H9 (cell line): ENCODE measurements at regions not wholly inside any gene's neighbourhood (a gene's known extent, or its start where the extent isn't known, plus 50 kb on each side); places are given as distances from the start of the nearest gene placed in this dataset.

ENCODE experiments used
- DNase-seq: peaks from one replicate; pipeline ENCODE4 v3.0.0-alpha.2; 2017
- H2AFZ ChIP-seq: one replicate; pipeline ENCODE4 v1.6.1; 2013; ENCODE audit warnings: mild to moderate bottlenecking, low read length, control low read depth, moderate library complexity
- H2AK5ac ChIP-seq: 2 replicates; pipeline ENCODE4 v1.6.1; 2013; ENCODE audit warnings: low read length, control low read depth, mixed read lengths; ENCODE audit not compliant: insufficient read length
- H2BK120ac ChIP-seq: one replicate; pipeline ENCODE4 v1.6.1; 2013; ENCODE audit warnings: low read depth, mild to moderate bottlenecking, low read length, control low read depth, inconsistent platforms; ENCODE audit not compliant: poor library complexity, severe bottlenecking
- H2BK12ac ChIP-seq: 2 replicates; pipeline ENCODE4 v1.6.1; 2013; ENCODE audit warnings: low read length, control low read depth, mixed read lengths, low read depth; ENCODE audit not compliant: insufficient read length
- H2BK15ac ChIP-seq: 2 replicates; pipeline ENCODE4 v1.6.1; 2013; ENCODE audit warnings: low read depth, low read length, control low read depth
- H2BK20ac ChIP-seq: one replicate; pipeline ENCODE4 v1.6.1; 2013; ENCODE audit warnings: low read depth, mild to moderate bottlenecking, low read length, control low read depth, inconsistent platforms; ENCODE audit not compliant: poor library complexity, severe bottlenecking
- H2BK5ac ChIP-seq: 2 replicates; pipeline ENCODE4 v1.6.1; 2013; ENCODE audit warnings: low read length, control low read depth, mixed read lengths; ENCODE audit not compliant: insufficient read length
- H3K14ac ChIP-seq: 2 replicates; pipeline ENCODE4 v1.6.1; 2013; ENCODE audit warnings: low read length, control low read depth; ENCODE audit not compliant: insufficient read depth
- H3K18ac ChIP-seq: 2 replicates; pipeline ENCODE4 v1.6.1; 2013; ENCODE audit warnings: low read depth, mild to moderate bottlenecking, mixed read lengths, low read length, control low read depth; ENCODE audit not compliant: insufficient read length
- H3K23ac ChIP-seq: 2 replicates; pipeline ENCODE4 v1.6.1; 2013; ENCODE audit warnings: low read length, control low read depth, mixed read lengths, low read depth; ENCODE audit not compliant: insufficient read length
- H3K23me2 ChIP-seq: 2 replicates; pipeline ENCODE4 v1.6.1; 2013; ENCODE audit warnings: low read depth, mild to moderate bottlenecking, mixed read lengths, low read length, control low read depth; ENCODE audit not compliant: insufficient read length, poor library complexity, severe bottlenecking
- H3K27ac ChIP-seq: 2 replicates; pipeline ENCODE4 v1.5.1; 2013; ENCODE audit warnings: low read length, control low read depth, mixed read lengths, low read depth; ENCODE audit not compliant: insufficient read length
- H3K27me3 ChIP-seq: 2 replicates; pipeline ENCODE4 v1.6.1; 2013; ENCODE audit warnings: low read length, control low read depth, inconsistent platforms; ENCODE audit not compliant: insufficient read depth
- H3K4ac ChIP-seq: 2 replicates; pipeline ENCODE4 v1.6.1; 2013; ENCODE audit warnings: low read depth, mild to moderate bottlenecking, control low read depth, inconsistent platforms, low read length, moderate library complexity
- H3K4me1 ChIP-seq: 2 replicates; pipeline ENCODE4 v1.6.1; 2013; ENCODE audit warnings: low read length, control low read depth, inconsistent platforms; ENCODE audit not compliant: insufficient read depth
- H3K4me2 ChIP-seq: 2 replicates; pipeline ENCODE4 v1.6.1; 2013; ENCODE audit warnings: low read length, control low read depth, mixed read lengths; ENCODE audit not compliant: insufficient read length, insufficient read depth
- H3K56ac ChIP-seq: 2 replicates; pipeline ENCODE4 v1.6.1; 2013; ENCODE audit warnings: low read depth, mild to moderate bottlenecking, mixed read lengths, low read length, control low read depth; ENCODE audit not compliant: insufficient read length
- H3K79me1 ChIP-seq: 2 replicates; pipeline ENCODE4 v1.6.1; 2013; ENCODE audit warnings: low read depth, mild to moderate bottlenecking, moderate library complexity, low read length, control low read depth, inconsistent platforms; ENCODE audit not compliant: insufficient read depth, poor library complexity, severe bottlenecking
- H3K79me2 ChIP-seq: 2 replicates; pipeline ENCODE4 v1.6.1; 2013; ENCODE audit warnings: low read length, control low read depth, inconsistent platforms; ENCODE audit not compliant: insufficient read depth
- H3K9ac ChIP-seq: 2 replicates; pipeline ENCODE4 v1.6.1; 2013; ENCODE audit warnings: low read length, control low read depth, mixed read lengths; ENCODE audit not compliant: insufficient read length; ENCODE audit errors: extremely low read depth
- H3K9me3 ChIP-seq: one replicate; pipeline ENCODE4 v1.6.1; 2013; ENCODE audit warnings: low read depth, low read length, inconsistent platforms; ENCODE audit not compliant: control insufficient read depth
- H3T11ph ChIP-seq: one replicate; pipeline ENCODE4 v1.6.1; 2013; ENCODE audit warnings: mild to moderate bottlenecking, low read length, control low read depth, inconsistent platforms
- H4K20me1 ChIP-seq: one replicate; pipeline ENCODE4 v1.6.1; 2013; ENCODE audit not compliant: control insufficient read depth, insufficient read length, insufficient read depth
- H4K5ac ChIP-seq: 2 replicates; pipeline ENCODE4 v1.6.1; 2013; ENCODE audit warnings: low read depth, mild to moderate bottlenecking, mixed read lengths, low read length, control low read depth; ENCODE audit not compliant: insufficient read length
- H4K8ac ChIP-seq: replicated peaks from 2 replicates; pipeline ENCODE4 v1.6.1; 2013; ENCODE audit warnings: low read length, control low read depth, mixed read lengths, low read depth; ENCODE audit not compliant: insufficient read length
- H4K91ac ChIP-seq: 2 replicates; pipeline ENCODE4 v1.6.1; 2013; ENCODE audit warnings: low read depth, mild to moderate bottlenecking, moderate library complexity, mixed read lengths, low read length, control low read depth; ENCODE audit not compliant: insufficient read length
- H3K27ac Mint-ChIP-seq, 3 experiments: 2 replicates in 2 of 3; 3 replicates in 1 of 3; pipeline ENCODE4 v1.8.0; 2020 to 2021; ENCODE audit warnings: mixed read lengths in 3 of 3, mild to moderate bottlenecking in 1 of 3, moderate library complexity in 1 of 3
- H3K27me3 Mint-ChIP-seq: 2 replicates; pipeline ENCODE4 v1.8.0; 2021; ENCODE audit warnings: low read depth, mild to moderate bottlenecking, moderate library complexity, mixed read lengths
- H3K36me3 Mint-ChIP-seq, 3 experiments: 2 replicates in 2 of 3; 3 replicates in 1 of 3; pipeline ENCODE4 v1.8.0; 2020 to 2021; ENCODE audit warnings: low read depth in 3 of 3, mixed read lengths in 3 of 3; ENCODE audit not compliant: insufficient read depth in 1 of 3
- H3K4me1 Mint-ChIP-seq, 2 experiments: 2 replicates each; pipeline ENCODE4 v1.8.0; 2020; ENCODE audit warnings: mixed read lengths in 2 of 2
- H3K4me3 Mint-ChIP-seq, 2 experiments: 2 replicates in 1 of 2; 3 replicates in 1 of 2; pipeline ENCODE4 v1.8.0; 2020 to 2021; ENCODE audit warnings: mild to moderate bottlenecking in 2 of 2, mixed read lengths in 2 of 2, moderate library complexity in 1 of 2
- H3K9me3 Mint-ChIP-seq, 2 experiments: 2 replicates in 1 of 2; 3 replicates in 1 of 2; pipeline ENCODE4 v1.8.0; 2020; ENCODE audit warnings: mild to moderate bottlenecking in 2 of 2, mixed read lengths in 2 of 2, moderate library complexity in 1 of 2
- WGBS: extraction: QIAGEN DNeasy Blood & Tissue Kit; methylation state at CpG from one replicate; pipeline ENCODE4 v1.1.7; 2013; ENCODE audit warnings: missing lambda C conversion rate, low lambda C conversion rate, mixed read lengths; ENCODE audit not compliant: insufficient read length; ENCODE audit errors: extremely low coverage; 5-methylcytosine and 5-hydroxymethylcytosine counted together
- TF ChIP-seq, protein P1 (sequence below): fragments of 200-600 bp; sonication (generic); conservative IDR thresholded peaks from 3 replicates; pipeline ENCODE4 v1.8.0; 2021; ENCODE audit warnings: antibody characterized with exemption, mild to moderate bottlenecking

DNA sequence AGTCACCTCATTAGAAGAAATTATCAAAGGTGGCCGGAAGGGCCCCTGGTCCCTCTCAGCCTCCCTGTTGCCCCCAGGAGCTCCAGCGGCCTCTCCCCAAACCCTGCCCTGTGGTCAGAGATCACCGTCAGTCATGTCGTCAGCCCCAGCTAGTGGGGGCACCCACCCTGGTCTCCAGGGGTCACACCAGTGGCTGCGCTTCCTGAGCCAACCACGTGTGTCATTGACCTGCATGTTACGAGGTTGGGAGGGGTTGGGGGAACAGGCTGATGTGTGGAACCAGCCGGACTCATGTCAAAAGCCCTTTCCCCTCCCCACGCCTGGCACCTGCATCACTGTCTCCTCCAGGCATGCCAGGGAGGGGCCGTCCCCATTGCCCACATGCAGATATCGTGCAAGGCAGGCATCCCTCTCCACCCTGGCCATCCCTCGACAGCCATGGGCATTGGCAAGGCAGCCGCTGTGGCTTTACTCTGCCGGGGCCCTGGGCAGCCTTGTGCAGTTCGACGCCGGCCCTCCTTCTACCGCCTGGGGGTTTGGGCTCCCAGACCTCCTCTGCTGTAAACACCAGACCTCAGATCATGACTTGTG, 128.7 kb downstream of the CRYAA start:
- H4K20me1 ChIP-seq: no peaks in the 10 kb centered on the region
- no peaks in the 10 kb centered on the region for H3K36me3 Mint-ChIP-seq
- no peak overlapping the region for H3K4ac ChIP-seq
- no peaks in the 10 kb centered on the region for H3K9me3 ChIP-seq
- H3K23me2 ChIP-seq: no peaks in the 10 kb centered on the region
- no peak overlapping the region for H2BK12ac ChIP-seq
- H3K56ac ChIP-seq: no peak overlapping the region
- H2BK5ac ChIP-seq: no peak overlapping the region
- H2BK120ac ChIP-seq: no peak overlapping the region
- no peak overlapping the region for H4K8ac ChIP-seq
- H3K79me1 ChIP-seq: no peaks in the 10 kb centered on the region
- TF ChIP-seq, protein P1, sequence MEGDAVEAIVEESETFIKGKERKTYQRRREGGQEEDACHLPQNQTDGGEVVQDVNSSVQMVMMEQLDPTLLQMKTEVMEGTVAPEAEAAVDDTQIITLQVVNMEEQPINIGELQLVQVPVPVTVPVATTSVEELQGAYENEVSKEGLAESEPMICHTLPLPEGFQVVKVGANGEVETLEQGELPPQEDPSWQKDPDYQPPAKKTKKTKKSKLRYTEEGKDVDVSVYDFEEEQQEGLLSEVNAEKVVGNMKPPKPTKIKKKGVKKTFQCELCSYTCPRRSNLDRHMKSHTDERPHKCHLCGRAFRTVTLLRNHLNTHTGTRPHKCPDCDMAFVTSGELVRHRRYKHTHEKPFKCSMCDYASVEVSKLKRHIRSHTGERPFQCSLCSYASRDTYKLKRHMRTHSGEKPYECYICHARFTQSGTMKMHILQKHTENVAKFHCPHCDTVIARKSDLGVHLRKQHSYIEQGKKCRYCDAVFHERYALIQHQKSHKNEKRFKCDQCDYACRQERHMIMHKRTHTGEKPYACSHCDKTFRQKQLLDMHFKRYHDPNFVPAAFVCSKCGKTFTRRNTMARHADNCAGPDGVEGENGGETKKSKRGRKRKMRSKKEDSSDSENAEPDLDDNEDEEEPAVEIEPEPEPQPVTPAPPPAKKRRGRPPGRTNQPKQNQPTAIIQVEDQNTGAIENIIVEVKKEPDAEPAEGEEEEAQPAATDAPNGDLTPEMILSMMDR: no peak
- H3K4me2 ChIP-seq: no peak overlapping the region
- H2BK20ac ChIP-seq: no peak overlapping the region
- no peaks in the 10 kb centered on the region for H3K79me2 ChIP-seq
- H3T11ph ChIP-seq: no peak overlapping the region
- no peak overlapping the region for H2BK15ac ChIP-seq
- H3K27ac ChIP-seq: no peak overlapping the region
- DNase-seq: no peak
- H3K27ac Mint-ChIP-seq: no peak overlapping the region
- H3K27me3 ChIP-seq: no peaks in the 10 kb centered on the region
- no peak overlapping the region for H3K18ac ChIP-seq
- peaks cover 1% of the 10 kb centered on the region; the same call in 1 of the 2 replicates for H3K27me3 Mint-ChIP-seq
- WGBS: no CpG with 5 or more reads among the region's 18 CpGs
- H2AFZ ChIP-seq: no peak overlapping the region
- H3K14ac ChIP-seq: peak overlapping the region; percentile 51; the same call in 1 of the 2 replicates
- no peak overlapping the region for H2AK5ac ChIP-seq
- H3K4me1 ChIP-seq: no peaks in the 10 kb centered on the region
- no peak overlapping the region for H3K4me3 Mint-ChIP-seq
- no peak overlapping the region for H4K91ac ChIP-seq
- H4K5ac ChIP-seq: no peak overlapping the region
- H3K23ac ChIP-seq: no peak overlapping the region
- no peaks in the 10 kb centered on the region for H3K4me1 Mint-ChIP-seq
- H3K9ac ChIP-seq: no peak overlapping the region
- no peaks in the 10 kb centered on the region for H3K9me3 Mint-ChIP-seq
